HepG2 (cell line): ENCODE measurements at regions not wholly inside any gene's neighbourhood (a gene's known extent, or its start where the extent isn't known, plus 50 kb on each side); places are given as distances from the start of the nearest gene placed in this dataset.
A peak's percentile ranks its signal among the peaks of the same experiment; 100 is the strongest.

Source experiments
- ATAC-seq: fragments of 200-7000 bp; cut with Tn5 transposase; 3 replicates; pipeline ENCODE4 v1.9.1; 2020; ENCODE audit warnings: mild to moderate bottlenecking, moderate library complexity
- BruUV-seq: library from RNA; stranded (reverse); fragments of 400-500 nt; replicated peaks from 2 replicates; lab custom pipeline; 2021; lab: Mats Ljungman, UMichigan
- CTCF ChIA-PET: fragments of 300-600 bp; formaldehyde crosslinking; extraction: SDS; loops from one replicate; lab custom pipeline; 2021; ENCODE audit warnings: low total read pairs, inconsistent platforms, low intra/inter-chr PET ratio; lab: Yijun Ruan, JAX
- POLR2A ChIA-PET: fragments of 350-600 bp; sonication (Branson Sonifier 250); formaldehyde crosslinking; loops from one replicate; lab custom pipeline; 2020; ENCODE audit warnings: antibody characterized with exemption, inconsistent platforms; lab: Yijun Ruan, JAX
- DNase-seq: peaks from one replicate; pipeline ENCODE4 v3.0.0-alpha.2; 2015; ENCODE audit warnings: low spot score
- FAIRE-seq: peaks from 3 replicates; lab custom pipeline; 2011; peaks lifted over from hg19 to GRCh38; lab: Jason Lieb, UNC
- H2AFZ ChIP-seq: one replicate; pipeline ENCODE4 v1.6.1; 2011; ENCODE audit warnings: low read length, inconsistent platforms
- H3K27ac ChIP-seq: fragments of 300-600 bp; 3 replicates; pipeline ENCODE4 v1.8.0; 2011; ENCODE audit warnings: mixed run types, mild to moderate bottlenecking, mixed read lengths, low read length, inconsistent platforms; ENCODE audit not compliant: insufficient read depth; ENCODE audit errors: extremely low read length
- H3K27me3 ChIP-seq, 2 experiments: fragments of 200-600 bp in 1 of 2; 2 replicates in 1 of 2; 3 replicates in 1 of 2; pipeline versions ENCODE4 v1.6.0 to v1.8.0; 2011; ENCODE audit warnings: low read length in 2 of 2, mild to moderate bottlenecking in 2 of 2, moderate library complexity in 2 of 2, inconsistent platforms in 1 of 2; ENCODE audit not compliant: insufficient read depth in 2 of 2, control insufficient read depth in 1 of 2
- H3K36me3 ChIP-seq, 2 experiments: fragments of 200-600 bp in 1 of 2; replicated peaks in 1 of 2; 2 replicates in 1 of 2; 3 replicates in 1 of 2; pipeline versions ENCODE4 v1.5.1 to v1.8.0; 2011; ENCODE audit warnings: low read length in 2 of 2, inconsistent platforms in 1 of 2; ENCODE audit not compliant: insufficient read depth in 2 of 2, control insufficient read depth in 1 of 2
- H3K4me1 ChIP-seq: 2 replicates; pipeline ENCODE4 v1.5.1; 2012; ENCODE audit warnings: low read length, inconsistent platforms; ENCODE audit not compliant: insufficient read depth
- H3K4me2 ChIP-seq: 2 replicates; pipeline ENCODE4 v1.6.0; 2011; ENCODE audit warnings: low read depth, low read length, inconsistent platforms
- H3K4me3 ChIP-seq, 3 experiments: fragments of 200-600 bp in 1 of 3; sonication (generic), shearing (Covaris generic) in 1 of 3; replicated peaks in 1 of 3; 2 replicates each; pipeline ENCODE4 v1.5.1; 2011 to 2016; ENCODE audit warnings: low read length in 3 of 3, inconsistent platforms in 2 of 3, low read depth in 2 of 3, mild to moderate bottlenecking in 2 of 3, control low read depth in 1 of 3, mixed read lengths in 1 of 3; ENCODE audit not compliant: insufficient read depth in 1 of 3
- H3K79me2 ChIP-seq: one replicate; pipeline ENCODE4 v1.6.1; 2011; ENCODE audit warnings: low read length, inconsistent platforms; ENCODE audit not compliant: insufficient read depth
- H3K9ac ChIP-seq: 2 replicates; pipeline ENCODE4 v1.6.0; 2011; ENCODE audit warnings: mild to moderate bottlenecking, low read depth, low read length, inconsistent platforms; ENCODE audit not compliant: insufficient read depth
- H3K9me3 ChIP-seq: 2 replicates; pipeline ENCODE4 v1.5.1; 2012; ENCODE audit warnings: mild to moderate bottlenecking, low read length
- H4K20me1 ChIP-seq: 2 replicates; pipeline ENCODE4 v1.6.0; 2011; ENCODE audit warnings: inconsistent platforms, mild to moderate bottlenecking, low read length, moderate library complexity; ENCODE audit not compliant: insufficient read depth
- MAFF ChIP-seq: IDR thresholded peaks from 2 replicates; pipeline ENCODE4 v1.6.1; 2011; ENCODE audit warnings: low read depth, low read length, improper control_type of control experiment
- MAFK ChIP-seq, 2 experiments: IDR thresholded peaks in 1 of 2; conservative IDR thresholded peaks in 1 of 2; 2 replicates each; pipeline ENCODE4 v1.6.1; 2011; ENCODE audit warnings: improper control_type of control experiment in 2 of 2, low read length in 2 of 2
- ZNF12 ChIP-seq: sonication (generic); formaldehyde crosslinking; IDR thresholded peaks from 2 replicates; pipeline ENCODE4 v1.5.0; 2020; ENCODE audit warnings: missing genetic modification reagents
- WGBS: methylation state at CpG from one replicate; pipeline ENCODE4 v1.1.6; 2017; ENCODE audit warnings: low lambda C conversion rate; 5-methylcytosine and 5-hydroxymethylcytosine counted together
- in situ Hi-C: cut with HindIII; loops from 2 replicates; pipeline ENCODE4 v1.10.0; 2017; ENCODE audit warnings: low pct_unique_long_range_greater_than_20kb; ENCODE audit not compliant: extremely low pct_ligation_motif_present
- intact Hi-C: fragments of 100-400 bp; cut with micrococcal nuclease; formaldehyde crosslinking; loops from one replicate; pipeline ENCODE4 v1.10.0; 2022; ENCODE audit not compliant: unreplicated experiment
- small RNA-seq, 3 experiments: library from RNA; depleted of rRNA; stranded (forward); fragments of <200 nt; gene quantifications; one replicate each; pipeline ENCODE3, GENCODE V24; 2012; ENCODE audit warnings: low read depth in 2 of 3, low replicate concordance in 1 of 3; ENCODE audit not compliant: insufficient read length in 3 of 3, insufficient read depth in 2 of 3

GRCh38 chr6:12661432-12662089 lies 55.0 kb upstream of the PHACTR1 start:
- Histone ChIP-seq H3K27ac (no peak overlapping the region), H3K79me2 (no peaks in the 10 kb centered on the region), H3K36me3 (no peaks in the 10 kb centered on the region), H3K4me2 (no peak overlapping the region), H3K4me3 (no peak overlapping the region), H3K9me3 (no peaks in the 10 kb centered on the region), H3K4me1 (no peaks in the 10 kb centered on the region), H3K27me3 (no peaks in the 10 kb centered on the region), H2AFZ (no peak overlapping the region), H4K20me1 (no peaks in the 10 kb centered on the region), H3K9ac (no peak overlapping the region)
- TF ChIP-seq MAFF (peak; percentile 96), ZNF12 (no peak), MAFK (conservative IDR thresholded peaks at IDR 0.05 in 1 of 2, IDR thresholded peaks at IDR 0.05 in 1 of 2; ENCODE audit: low read length in 2 of 2) (peak; percentile 95 to 98)
- ChIA-PET POLR2A (no interaction called here), CTCF (no interaction called here)
- DNase-seq (no peak), FAIRE-seq (no peak), ATAC-seq (no peak)
- 14% methylated on average over 10 of the region's 10 CpGs for WGBS
- intact Hi-C loops: no loop called here
- in situ Hi-C loops: no loop called here
- BruUV-seq: no TSS peak

Small RNA genes in the stretch of these regions (small RNA-seq; reads per million reads assigned to genes)
- gene RN7SKP293: 0 reads per million in 3 experiments
